ENCODE measurements at regions not wholly inside any gene's neighbourhood (a gene's known extent, or its start where the extent isn't known, plus 50 kb on each side); places are given as distances from the start of the nearest gene placed in this dataset.

- TF ChIP-seq POLR2AphosphoS5 (IDR thresholded peaks at IDR 0.05; ENCODE audit: low read depth, low read length) = no peak
- no peak for TF ChIP-seq REST (IDR thresholded peaks at IDR 0.05; ENCODE audit: insufficient read depth in 1 of 2, low read depth in 2 of 2, low read length in 2 of 2)
- no peak for TF ChIP-seq TAF1 (IDR thresholded peaks at IDR 0.05; ENCODE audit: borderline replicate concordance, insufficient read depth, low read length)
- TF ChIP-seq SIN3A (IDR thresholded peaks at IDR 0.05; ENCODE audit: borderline replicate concordance, insufficient read depth, low read length) = no peak
Observed at GRCh38 chr16:5704271-5704670, 606.7 kb upstream of the EEF2KMT start.
